T-cell (primary cell): ENCODE measurements at regions not wholly inside any gene's neighbourhood (a gene's known extent, or its start where the extent isn't known, plus 50 kb on each side); places are given as distances from the start of the nearest gene placed in this dataset.

Source experiments
- ATAC-seq, 4 experiments: fragments of 200-7000 bp in 3 of 4; fragments of 150-1000 bp in 1 of 4; cut with Tn5 transposase; replicated peaks in 1 of 4; 1 replicate in 3 of 4; 2 replicates in 1 of 4; pipeline ENCODE4 v1.10.0; 2021; ENCODE audit warnings: moderate library complexity in 3 of 4, mild to moderate bottlenecking in 2 of 4, moderate number of reproducible peaks in 1 of 4
- CTCF ChIA-PET, 2 donors: fragments of 300-600 bp; sonication (Branson Sonifier 250); formaldehyde crosslinking; loops; one replicate each; lab custom pipeline; 2022; ENCODE audit warnings: antibody characterized with exemption in 2 of 2; lab: Charles Lee
- POLR2A ChIA-PET, 2 donors: fragments of 300-600 bp; sonication (Branson Sonifier 250); formaldehyde crosslinking; loops; one replicate each; lab custom pipeline; 2022; ENCODE audit warnings: antibody characterized with exemption in 2 of 2; lab: Charles Lee
- DNase-seq, 35 experiments: peaks; one replicate each; pipeline versions ENCODE4 v3.0.0 to v3.0.0-alpha.2; 2013 to 2023
- H3K27ac ChIP-seq: one replicate; pipeline ENCODE4 v1.5.1; 2013; ENCODE audit warnings: low read length
- H3K27me3 ChIP-seq, 2 experiments: replicated peaks in 1 of 2; 1 replicate in 1 of 2; 2 replicates in 1 of 2; pipeline versions ENCODE4 v1.6.1 to v1.7.0; 2013; ENCODE audit warnings: low read length in 1 of 2, mixed read lengths in 1 of 2; ENCODE audit not compliant: control insufficient read depth in 2 of 2, insufficient read depth in 2 of 2; ENCODE audit errors: extremely low read depth in 1 of 2
- H3K36me3 ChIP-seq, 2 donors: 1 replicate in 1 of 2; 2 replicates in 1 of 2; pipeline versions ENCODE4 v1.6.1 to v1.7.0; 2013; ENCODE audit warnings: low read length in 1 of 2; ENCODE audit not compliant: control insufficient read depth in 2 of 2, insufficient read depth in 1 of 2; ENCODE audit errors: extremely low read depth in 1 of 2
- H3K4me1 ChIP-seq, 2 experiments: 1 replicate in 1 of 2; 2 replicates in 1 of 2; pipeline versions ENCODE4 v1.6.1 to v1.7.0; 2013; ENCODE audit warnings: low read length in 2 of 2, mixed read lengths in 1 of 2; ENCODE audit not compliant: insufficient read depth in 2 of 2, control insufficient read depth in 1 of 2; ENCODE audit errors: extremely low read depth in 1 of 2
- H3K4me3 ChIP-seq, 2 donors: 1 replicate in 1 of 2; 2 replicates in 1 of 2; pipeline versions ENCODE4 v1.5.1 to v1.7.0; 2013; ENCODE audit warnings: mild to moderate bottlenecking in 2 of 2, low read length in 1 of 2, moderate library complexity in 1 of 2; ENCODE audit not compliant: control insufficient read depth in 1 of 2; ENCODE audit errors: extremely low read depth in 1 of 2
- H3K9me3 ChIP-seq: 2 replicates; pipeline ENCODE4 v1.7.0; 2013
- H3K27ac Mint-ChIP-seq, 2 donors: one replicate each; pipeline ENCODE4 v1.8.0; 2020 to 2021; ENCODE audit warnings: mild to moderate bottlenecking in 2 of 2, mixed read lengths in 2 of 2
- H3K27me3 Mint-ChIP-seq, 2 donors: one replicate each; pipeline ENCODE4 v1.8.0; 2021 to 2022; ENCODE audit warnings: mixed read lengths in 2 of 2
- H3K36me3 Mint-ChIP-seq: one replicate; pipeline ENCODE4 v1.8.0; 2021; ENCODE audit warnings: mixed read lengths
- H3K4me1 Mint-ChIP-seq, 3 donors: one replicate each; pipeline ENCODE4 v1.8.0; 2020 to 2022; ENCODE audit warnings: mixed read lengths in 3 of 3, mild to moderate bottlenecking in 1 of 3
- H3K4me3 Mint-ChIP-seq, 3 donors: one replicate each; pipeline ENCODE4 v1.8.0; 2020 to 2022; ENCODE audit warnings: mild to moderate bottlenecking in 3 of 3, mixed read lengths in 3 of 3, moderate library complexity in 3 of 3
- H3K9me3 Mint-ChIP-seq, 3 donors: one replicate each; pipeline ENCODE4 v1.8.0; 2020 to 2022; ENCODE audit warnings: mixed read lengths in 3 of 3
- WGBS: methylation state at CpG from one replicate; pipeline ENCODE4 v1.1.5; 2013; ENCODE audit warnings: missing lambda C conversion rate; ENCODE audit not compliant: insufficient coverage; 5-methylcytosine and 5-hydroxymethylcytosine counted together

- Histone ChIP-seq H3K4me3 (no peak overlapping the region), H3K27ac (no peak overlapping the region), H3K4me1 (no peaks in the 10 kb centered on the region), H3K9me3 (no peaks in the 10 kb centered on the region), H3K36me3 (peaks cover 0 to 9% of the 10 kb centered on the region in 2 donors), H3K27me3 (no peaks in the 10 kb centered on the region)
- Mint-ChIP-seq H3K27ac (no peak overlapping the region), H3K4me1 (peaks cover 10 to 17% (median 14%) of the 10 kb centered on the region in 3 donors), H3K4me3 (no peak overlapping the region), H3K9me3 (peaks cover 0 to 7% (median 4%) of the 10 kb centered on the region in 3 donors), H3K36me3 (peaks cover 45% of the 10 kb centered on the region), H3K27me3 (no peaks in the 10 kb centered on the region)
- ATAC-seq (no peak), DNase-seq (no peak)
- 94% methylated on average over 2 of the region's 8 CpGs for WGBS
- ChIA-PET POLR2A (no interaction called here), CTCF (interaction anchor here in 1 of 2 donors (0.7 kb wide), 1 partner anchor 265 kb away, joined by 3 read pairs; no protein-coding TSS in a partner anchor)
These were observed 56.5 kb upstream of the ASPRV1 start for GRCh38 chr2:70017962-70018361.

DNA sequence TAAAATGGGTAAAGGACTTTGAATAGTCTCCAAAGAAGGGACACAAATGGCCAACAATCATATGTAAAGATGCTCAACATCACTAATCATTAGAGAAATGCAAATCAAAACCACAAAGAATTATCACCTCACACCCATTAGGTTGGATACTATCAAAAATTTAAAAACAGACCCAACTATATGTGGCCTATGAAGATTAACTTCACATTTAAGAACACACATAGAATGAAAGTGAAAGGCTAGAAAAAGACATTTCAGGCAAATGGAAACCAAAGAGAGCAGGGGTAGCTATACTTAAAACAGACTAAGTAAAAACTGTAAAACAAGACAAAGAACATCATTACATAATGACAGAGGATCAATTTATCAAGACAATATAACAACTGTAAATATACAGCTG is 53.5 kb upstream of the ASPRV1 start:
- no peak overlapping the region for H3K4me3 Mint-ChIP-seq
- H3K9me3 Mint-ChIP-seq: peaks cover 0 to 7% (median 4%) of the 10 kb centered on the region in 3 donors
- POLR2A ChIA-PET: no interaction called here
- no peak for ATAC-seq
- peaks cover 0 to 9% of the 10 kb centered on the region in 2 donors for H3K36me3 ChIP-seq
- peaks cover 48% of the 10 kb centered on the region for H3K36me3 Mint-ChIP-seq
- no peaks in the 10 kb centered on the region for H3K27me3 Mint-ChIP-seq
- no peaks in the 10 kb centered on the region for H3K4me1 ChIP-seq
- H3K27ac ChIP-seq: no peak overlapping the region
- H3K27me3 ChIP-seq: no peaks in the 10 kb centered on the region
- CTCF ChIA-PET: no interaction called here
- DNase-seq: no peak
- no peak overlapping the region for H3K27ac Mint-ChIP-seq
- peaks cover 13 to 23% (median 21%) of the 10 kb centered on the region in 3 donors for H3K4me1 Mint-ChIP-seq
- H3K9me3 ChIP-seq: no peaks in the 10 kb centered on the region
- no peak overlapping the region for H3K4me3 ChIP-seq

DNA sequence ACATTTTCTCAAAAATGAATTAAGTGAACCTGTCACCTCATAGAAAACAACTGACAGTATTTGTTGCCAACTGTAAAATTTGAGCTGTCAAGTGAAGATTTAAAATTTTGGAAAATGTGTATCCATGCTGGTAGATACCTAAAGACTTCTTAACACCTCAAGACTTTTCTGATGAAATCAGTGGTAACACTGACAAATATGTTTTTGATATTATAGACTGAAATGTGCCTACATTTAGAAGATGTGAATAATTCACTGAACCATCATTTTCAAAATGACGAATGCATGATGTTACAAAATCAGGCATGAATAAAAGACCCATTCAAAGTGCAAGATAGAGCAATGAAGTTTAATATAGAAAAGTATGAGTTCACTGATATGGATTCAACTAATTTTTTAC is 51.5 kb upstream of the ASPRV1 start:
- no peaks in the 10 kb centered on the region for H3K27me3 Mint-ChIP-seq
- Histone ChIP-seq H3K36me3 (peaks cover 0 to 9% of the 10 kb centered on the region in 2 donors), H3K4me1 (no peaks in the 10 kb centered on the region), H3K4me3 (no peak overlapping the region), H3K27ac (no peak overlapping the region), H3K9me3 (no peaks in the 10 kb centered on the region), H3K27me3 (no peaks in the 10 kb centered on the region)
- no peak overlapping the region for H3K27ac Mint-ChIP-seq
- H3K4me1 Mint-ChIP-seq: peaks cover 5 to 16% (median 12%) of the 10 kb centered on the region in 3 donors
- no peak for DNase-seq
- H3K36me3 Mint-ChIP-seq: peaks cover 47% of the 10 kb centered on the region
- no peak overlapping the region for H3K4me3 Mint-ChIP-seq
- ChIA-PET CTCF (interaction anchor here in 1 of 2 donors (0.7 kb wide), 1 partner anchor 148 kb away, joined by 3 read pairs; no protein-coding TSS in a partner anchor), POLR2A (no interaction called here)
- ATAC-seq: no peak
- WGBS: no CpG with 5 or more reads among the region's 1 CpG
- H3K9me3 Mint-ChIP-seq: no peaks in the 10 kb centered on the region

DNA sequence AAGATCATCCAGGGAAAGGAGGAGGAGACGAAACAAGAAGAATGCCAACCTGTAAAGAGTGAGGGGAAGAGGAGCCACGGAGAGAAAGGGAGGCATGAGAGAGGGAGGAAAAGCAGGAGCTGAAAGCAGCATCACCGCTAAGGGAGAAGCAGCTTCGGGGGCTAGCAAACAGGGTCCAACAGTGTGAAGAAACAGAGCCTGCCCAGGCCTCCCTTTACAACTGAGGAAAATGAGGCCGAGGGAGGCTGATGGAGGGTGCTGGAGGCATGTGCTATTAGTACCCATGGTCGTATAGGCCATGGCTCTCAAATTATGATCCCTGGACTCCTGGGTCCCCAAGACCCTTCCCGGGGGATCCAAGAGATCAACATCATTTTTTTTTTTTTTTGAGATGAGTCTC is 50.4 kb upstream of the ASPRV1 start:
- H3K27ac Mint-ChIP-seq: no peak overlapping the region

DNA sequence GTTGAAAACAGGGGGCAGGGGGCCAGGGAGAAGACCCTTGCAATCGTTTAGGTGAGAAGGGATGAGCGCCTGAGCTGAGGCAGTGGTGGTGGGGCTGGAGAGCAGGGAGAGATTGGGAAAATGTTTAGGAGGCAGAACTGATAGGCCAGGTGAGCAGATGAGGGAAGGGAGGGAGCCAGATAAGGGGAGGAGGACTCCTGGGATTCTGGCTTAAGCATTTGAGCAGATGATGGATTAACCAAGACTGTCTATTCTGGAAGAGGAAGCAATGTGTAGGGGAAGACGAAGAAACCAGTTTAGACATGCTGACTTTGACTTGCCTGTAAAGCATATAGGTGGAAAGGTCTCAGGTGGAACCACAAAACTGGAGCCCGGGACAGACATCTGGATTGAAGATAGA is 49.9 kb upstream of the ASPRV1 start:
- H3K27me3 Mint-ChIP-seq: no peaks in the 10 kb centered on the region
- H3K4me1 ChIP-seq: no peaks in the 10 kb centered on the region
- H3K36me3 Mint-ChIP-seq: peaks cover 38% of the 10 kb centered on the region
- DNase-seq (no peak), ATAC-seq (no peak)
- ChIA-PET CTCF (no interaction called here), POLR2A (no interaction called here)
- H3K9me3 ChIP-seq: no peaks in the 10 kb centered on the region
- H3K4me3 Mint-ChIP-seq: no peak overlapping the region
- no peaks in the 10 kb centered on the region for H3K27me3 ChIP-seq
- no peak overlapping the region for H3K27ac ChIP-seq
- WGBS: 84% methylated on average over 4 of the region's 4 CpGs
- peaks cover 5 to 16% (median 12%) of the 10 kb centered on the region in 3 donors for H3K4me1 Mint-ChIP-seq
- H3K9me3 Mint-ChIP-seq: no peaks in the 10 kb centered on the region
- peaks cover 0 to 7% of the 10 kb centered on the region in 2 donors for H3K36me3 ChIP-seq
- no peak overlapping the region for H3K27ac Mint-ChIP-seq
- no peak overlapping the region for H3K4me3 ChIP-seq

More for the DNA sequence above, 50.4 kb upstream of the ASPRV1 start:
- 100% methylated on average over 6 of the region's 7 CpGs for WGBS
- ATAC-seq (no peak), DNase-seq (no peak)
- Histone ChIP-seq H3K9me3 (no peaks in the 10 kb centered on the region), H3K27me3 (no peaks in the 10 kb centered on the region), H3K4me1 (no peaks in the 10 kb centered on the region), H3K27ac (no peak overlapping the region), H3K4me3 (no peak overlapping the region), H3K36me3 (peaks cover 0 to 9% of the 10 kb centered on the region in 2 donors)
- Mint-ChIP-seq H3K27me3 (no peaks in the 10 kb centered on the region), H3K4me3 (no peak overlapping the region), H3K9me3 (no peaks in the 10 kb centered on the region), H3K36me3 (peaks cover 43% of the 10 kb centered on the region), H3K4me1 (peaks cover 5 to 16% (median 12%) of the 10 kb centered on the region in 3 donors)
- CTCF ChIA-PET: no interaction called here
- POLR2A ChIA-PET: no interaction called here
